Gastrocnemius medialis (tissue), 4 donors: ENCODE measurements at regions not wholly inside any gene's neighbourhood (a gene's known extent, or its start where the extent isn't known, plus 50 kb on each side); places are given as distances from the start of the nearest gene placed in this dataset.

Experiments
- POLR2A ChIP-seq, 2 donors: fragments of 450-650 bp; IDR thresholded peaks; one replicate each; pipeline ENCODE4 v1.6.1; 2017; ENCODE audit warnings: antibody characterized with exemption in 2 of 2, mild to moderate bottlenecking in 2 of 2, moderate library complexity in 2 of 2
- TF ChIP-seq, protein P1 (sequence below), 5 experiments: fragments of 450-650 bp in 3 of 5; fragments of 200-600 bp in 2 of 5; sonication (generic) in 2 of 5; IDR thresholded peaks in 4 of 5; conservative IDR thresholded peaks in 1 of 5; 1 replicate in 4 of 5; 2 replicates in 1 of 5; pipeline ENCODE4 v1.5.1; 2016 to 2019; ENCODE audit warnings: antibody characterized with exemption in 5 of 5, mild to moderate bottlenecking in 3 of 5, moderate library complexity in 3 of 5

DNA sequence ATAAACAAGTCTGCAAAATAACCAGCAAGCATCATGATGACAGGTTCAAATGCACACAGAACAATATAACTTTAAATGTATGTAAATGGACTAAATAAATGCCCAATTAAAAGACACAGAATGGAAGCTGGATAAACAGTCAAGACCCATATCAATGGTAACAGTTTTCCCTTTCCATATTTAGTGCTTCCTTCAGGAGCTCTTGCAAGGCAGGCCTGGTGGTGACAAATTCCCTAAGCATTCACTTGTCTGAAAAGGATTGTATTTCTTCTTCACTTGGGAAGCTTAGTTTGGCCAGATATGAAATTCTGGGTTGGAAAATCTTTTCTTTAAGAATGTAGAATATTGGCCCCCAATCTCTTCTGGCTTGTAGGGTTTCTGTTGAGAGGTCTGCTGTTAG is 120.2 kb upstream of the RASA1 start:
- TF ChIP-seq, protein P1, sequence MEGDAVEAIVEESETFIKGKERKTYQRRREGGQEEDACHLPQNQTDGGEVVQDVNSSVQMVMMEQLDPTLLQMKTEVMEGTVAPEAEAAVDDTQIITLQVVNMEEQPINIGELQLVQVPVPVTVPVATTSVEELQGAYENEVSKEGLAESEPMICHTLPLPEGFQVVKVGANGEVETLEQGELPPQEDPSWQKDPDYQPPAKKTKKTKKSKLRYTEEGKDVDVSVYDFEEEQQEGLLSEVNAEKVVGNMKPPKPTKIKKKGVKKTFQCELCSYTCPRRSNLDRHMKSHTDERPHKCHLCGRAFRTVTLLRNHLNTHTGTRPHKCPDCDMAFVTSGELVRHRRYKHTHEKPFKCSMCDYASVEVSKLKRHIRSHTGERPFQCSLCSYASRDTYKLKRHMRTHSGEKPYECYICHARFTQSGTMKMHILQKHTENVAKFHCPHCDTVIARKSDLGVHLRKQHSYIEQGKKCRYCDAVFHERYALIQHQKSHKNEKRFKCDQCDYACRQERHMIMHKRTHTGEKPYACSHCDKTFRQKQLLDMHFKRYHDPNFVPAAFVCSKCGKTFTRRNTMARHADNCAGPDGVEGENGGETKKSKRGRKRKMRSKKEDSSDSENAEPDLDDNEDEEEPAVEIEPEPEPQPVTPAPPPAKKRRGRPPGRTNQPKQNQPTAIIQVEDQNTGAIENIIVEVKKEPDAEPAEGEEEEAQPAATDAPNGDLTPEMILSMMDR (IDR thresholded peaks at IDR 0.05 in 4 of 5, conservative IDR thresholded peaks at IDR 0.05 in 1 of 5): no peak
- no peak for TF ChIP-seq POLR2A (IDR thresholded peaks at IDR 0.05)
